ENCODE measurements at regions not wholly inside any gene's neighbourhood (a gene's known extent, or its start where the extent isn't known, plus 50 kb on each side); places are given as distances from the start of the nearest gene placed in this dataset.

DNA sequence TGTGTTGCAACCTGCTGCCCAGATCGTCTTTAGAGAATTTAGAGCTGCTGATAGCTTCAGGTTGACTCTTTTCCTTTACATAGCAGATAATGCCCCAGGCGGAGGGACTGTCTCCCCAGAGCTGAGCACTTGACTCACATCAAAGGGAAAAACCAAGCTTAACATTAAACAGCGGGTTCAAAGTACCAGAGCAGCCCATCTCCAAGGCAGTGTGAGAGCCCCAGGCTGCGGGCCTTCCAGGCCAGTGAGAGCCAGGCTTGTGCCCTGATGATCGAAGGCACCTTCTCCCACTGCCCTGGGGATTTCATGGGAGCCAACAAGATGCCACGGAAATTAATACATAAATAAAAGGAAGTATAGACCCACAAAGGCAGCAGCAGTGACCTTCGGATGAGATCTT lies 275.6 kb downstream of the XXYLT1 start:
- DNase-seq (ENCODE audit: low read depth), result no peak

DNA sequence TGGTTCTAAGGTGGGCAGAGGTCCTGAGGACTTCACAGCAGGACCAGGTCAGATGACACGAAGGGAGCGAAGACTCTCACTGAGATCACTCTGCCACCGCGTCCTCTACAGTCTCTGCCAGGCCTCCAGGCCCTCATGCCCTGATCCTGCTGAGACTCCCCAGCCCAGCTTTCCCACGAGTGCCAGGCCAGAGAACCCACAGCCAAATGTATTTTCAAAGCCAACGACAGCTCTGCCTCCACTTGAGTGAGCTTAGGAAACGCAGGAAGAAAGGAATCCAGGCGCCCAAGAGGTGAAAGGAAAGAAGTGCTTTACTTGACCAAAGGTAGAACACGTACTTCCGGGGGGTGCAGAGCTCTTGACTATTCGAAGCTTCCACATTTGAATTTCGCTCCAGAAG lies 275.0 kb downstream of the XXYLT1 start:
- no peak for DNase-seq (ENCODE audit: low read depth)

DNA sequence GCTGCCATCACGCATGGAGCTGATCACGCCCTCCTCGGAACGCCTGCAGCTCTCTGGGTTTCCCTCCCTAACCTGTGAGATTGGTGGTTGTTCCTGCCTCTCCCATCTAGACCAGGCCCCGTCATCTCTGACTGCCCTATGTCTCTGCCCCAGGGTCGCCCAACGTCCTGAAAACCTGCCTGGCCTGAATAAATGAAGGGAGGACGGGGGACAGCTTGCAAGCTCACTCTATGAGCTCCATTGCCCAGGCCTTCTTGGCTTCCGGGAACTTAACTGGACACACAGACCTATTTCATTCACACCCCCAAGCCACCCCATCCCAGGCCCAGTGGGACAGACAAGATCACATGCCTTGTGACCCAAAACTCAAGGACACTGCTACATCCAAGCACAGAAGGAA lies 274.2 kb downstream of the XXYLT1 start:
- DNase-seq (ENCODE audit: low read depth), result no peak

DNA sequence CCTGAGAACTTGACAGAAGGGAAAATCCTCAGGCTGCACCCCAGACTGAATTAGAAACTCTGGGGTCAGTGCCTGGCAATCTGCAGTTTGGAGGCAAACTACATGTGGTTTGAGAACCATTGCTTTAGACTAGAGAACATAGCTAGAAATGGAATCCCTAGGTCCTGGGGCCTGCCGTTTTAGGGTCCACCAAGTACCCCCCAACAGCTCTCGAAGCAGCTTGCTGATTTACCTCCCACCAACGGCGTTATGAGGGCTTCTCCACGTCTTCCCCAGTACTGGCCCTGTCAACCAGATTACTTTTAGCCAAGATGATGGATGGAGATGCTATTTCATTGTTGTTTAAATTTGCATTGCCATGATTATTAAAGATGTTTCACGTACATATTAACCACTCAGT lies 272.5 kb downstream of the XXYLT1 start:
- DNase-seq (ENCODE audit: low read depth), result no peak

DNA sequence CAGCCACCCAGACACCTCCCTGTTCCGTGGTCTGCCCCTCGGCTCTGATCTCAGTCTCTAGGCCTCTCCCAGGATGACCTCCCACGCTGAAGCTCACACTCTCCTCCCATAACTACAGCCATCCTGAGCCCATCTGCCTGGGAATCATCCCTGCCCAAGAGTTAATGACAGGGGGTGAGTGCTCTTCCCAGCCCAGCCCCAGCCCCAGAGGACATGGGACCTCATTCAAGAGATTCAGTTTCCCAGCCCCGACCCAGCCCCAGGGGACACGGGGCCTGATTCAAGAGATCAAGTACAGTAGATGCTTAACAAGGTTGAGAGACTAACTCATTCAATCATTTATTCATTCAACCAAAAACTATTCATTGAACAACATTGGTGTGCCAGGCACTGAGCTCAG lies 272.0 kb downstream of the XXYLT1 start:
- DNase-seq (ENCODE audit: low read depth), result no peak

DNA sequence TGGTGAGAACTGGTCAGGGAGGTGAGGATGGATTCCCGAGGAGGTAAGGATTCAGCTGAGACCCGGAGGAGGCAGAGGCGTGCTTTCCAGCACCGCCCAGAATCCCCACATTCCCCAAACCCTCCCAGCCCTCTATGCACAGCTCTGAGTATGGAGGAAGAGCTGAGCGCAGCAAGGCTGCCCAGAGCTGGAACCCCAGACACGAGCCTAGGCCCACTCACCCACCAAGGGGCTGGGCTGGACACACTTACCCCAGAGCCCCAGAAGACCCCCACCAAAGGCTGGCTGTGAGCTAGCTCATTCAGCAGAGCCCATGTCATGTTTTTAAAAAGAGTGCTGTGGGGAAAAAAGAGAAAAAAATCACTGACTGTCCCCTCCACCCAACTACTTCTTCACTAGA lies 271.5 kb downstream of the XXYLT1 start:
- no peak for DNase-seq (ENCODE audit: low read depth)

DNA sequence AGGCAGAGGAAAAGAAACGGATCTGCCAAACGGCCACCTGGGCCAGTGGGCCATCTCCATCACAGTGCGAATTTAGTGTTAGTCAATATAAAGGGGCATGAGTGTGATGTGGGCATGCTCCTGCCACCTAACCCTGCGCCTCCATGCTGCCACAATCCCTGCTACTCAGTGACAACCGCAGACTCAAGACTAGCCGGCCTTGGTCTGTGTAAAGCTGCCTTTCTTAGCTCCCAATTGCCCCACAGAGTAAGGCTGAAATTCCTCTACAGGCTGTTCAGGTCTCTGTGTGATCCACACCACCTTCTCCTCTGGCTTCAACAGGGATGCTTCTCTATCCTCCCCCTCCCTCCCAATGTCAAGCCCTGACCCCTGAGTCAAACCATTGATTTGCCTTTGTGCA lies 269.7 kb downstream of the XXYLT1 start:
- no peak for DNase-seq (ENCODE audit: low read depth)

DNA sequence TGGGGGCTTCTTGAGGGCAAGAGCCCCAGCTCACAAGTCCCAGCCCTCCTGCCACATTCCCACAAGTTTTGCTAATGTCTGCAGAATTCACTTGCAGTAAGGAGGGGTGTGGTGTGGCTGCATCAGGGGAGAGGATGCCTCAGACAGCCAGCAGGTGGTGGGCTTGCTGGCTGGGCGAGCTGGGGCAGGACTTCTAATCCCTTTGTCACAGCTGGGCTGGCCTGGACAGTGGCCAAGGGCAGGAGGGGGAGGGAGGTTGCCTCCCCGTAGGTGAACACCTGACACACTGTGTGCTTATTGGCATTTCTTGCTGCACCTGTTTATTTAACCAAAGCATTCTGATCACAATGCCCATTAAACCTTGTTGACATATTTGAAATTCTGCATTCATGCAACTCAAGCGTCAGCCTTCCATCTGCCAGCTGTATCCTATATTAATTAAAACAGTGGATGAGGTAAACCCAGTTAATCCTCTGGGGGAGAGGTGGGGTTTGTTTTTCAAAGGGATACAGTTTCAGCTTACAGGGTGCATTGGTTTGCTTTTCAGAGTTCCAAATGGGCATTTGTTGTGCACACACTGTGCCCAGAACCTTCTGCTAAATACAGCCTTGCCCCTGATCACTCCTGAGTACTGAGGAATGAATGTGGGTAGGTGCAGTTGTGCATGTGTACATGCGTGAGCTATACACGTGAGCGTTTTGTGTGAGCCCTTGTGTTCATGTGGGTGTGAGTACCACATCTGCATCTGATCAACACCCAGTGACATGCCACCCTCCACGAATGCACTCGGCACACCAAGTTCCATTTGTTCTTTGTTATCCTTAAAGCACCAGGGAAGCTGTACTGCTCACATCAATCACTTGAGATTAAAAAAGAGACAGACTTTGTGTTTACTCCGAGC lies 268.7 kb downstream of the XXYLT1 start:
- DNase-seq (ENCODE audit: low read depth), result no peak

DNA sequence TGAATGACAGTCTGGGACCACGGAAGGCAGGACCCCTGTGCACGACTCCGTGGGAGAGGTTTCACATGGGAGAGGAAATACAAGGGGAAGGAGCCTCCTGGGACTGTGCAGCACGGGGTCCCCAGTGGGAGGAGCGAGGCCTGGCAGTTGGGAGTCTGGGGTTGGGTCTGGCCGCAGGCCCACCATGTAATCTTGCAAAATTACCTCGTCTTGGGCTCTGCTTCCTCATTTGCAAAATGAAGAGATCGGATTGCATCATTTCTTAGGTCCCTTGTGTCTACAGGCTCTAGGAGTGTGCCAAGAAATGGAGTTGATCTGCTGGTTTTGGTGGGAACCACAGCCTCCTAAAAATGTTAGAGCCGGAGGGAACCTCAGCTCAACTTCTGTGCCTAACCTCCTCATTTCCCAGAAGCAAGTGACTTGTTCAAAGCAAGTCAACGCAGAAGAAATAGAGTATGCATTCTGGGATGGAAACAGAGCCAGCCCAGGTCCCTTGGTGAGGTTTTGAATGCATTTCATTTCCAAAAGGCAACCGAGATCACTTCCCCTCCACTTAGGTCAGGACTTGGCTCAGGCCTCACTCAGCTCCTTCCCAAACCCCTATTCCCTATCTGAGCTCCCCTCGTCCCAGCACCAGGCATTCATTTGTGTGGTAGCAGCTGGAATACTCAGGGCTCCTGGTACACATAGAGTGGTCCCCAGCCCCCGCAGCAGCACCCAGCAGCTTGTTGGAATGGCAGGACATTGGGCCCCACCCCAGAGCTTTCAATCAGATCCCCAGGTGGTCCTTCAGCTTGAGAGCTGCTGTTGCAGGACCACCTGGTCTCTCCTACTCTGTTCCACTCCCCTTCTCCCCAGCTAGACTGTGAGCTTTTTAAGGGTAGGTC lies 267.7 kb downstream of the XXYLT1 start:
- no peak for DNase-seq (ENCODE audit: low read depth)

DNA sequence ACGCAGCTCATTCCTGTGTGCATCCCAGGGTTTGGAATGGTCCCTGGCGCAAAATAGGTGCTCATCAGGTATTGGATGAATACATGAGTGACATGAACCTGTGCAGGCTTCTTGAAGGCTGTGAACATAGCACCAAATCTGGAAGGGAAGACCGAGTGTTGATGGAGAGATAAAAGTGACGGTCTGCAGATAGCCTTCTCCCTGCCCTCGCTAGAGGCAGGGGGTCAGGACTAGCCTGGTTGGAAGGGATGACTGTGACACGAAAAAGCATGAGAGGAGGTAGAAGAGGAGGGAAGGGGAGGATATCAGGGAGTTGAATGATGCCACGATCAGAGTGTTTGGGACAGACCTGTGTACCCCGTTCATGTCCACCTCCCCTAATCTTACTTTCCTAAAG lies 267.1 kb downstream of the XXYLT1 start:
- DNase-seq (ENCODE audit: low read depth), result no peak

DNA sequence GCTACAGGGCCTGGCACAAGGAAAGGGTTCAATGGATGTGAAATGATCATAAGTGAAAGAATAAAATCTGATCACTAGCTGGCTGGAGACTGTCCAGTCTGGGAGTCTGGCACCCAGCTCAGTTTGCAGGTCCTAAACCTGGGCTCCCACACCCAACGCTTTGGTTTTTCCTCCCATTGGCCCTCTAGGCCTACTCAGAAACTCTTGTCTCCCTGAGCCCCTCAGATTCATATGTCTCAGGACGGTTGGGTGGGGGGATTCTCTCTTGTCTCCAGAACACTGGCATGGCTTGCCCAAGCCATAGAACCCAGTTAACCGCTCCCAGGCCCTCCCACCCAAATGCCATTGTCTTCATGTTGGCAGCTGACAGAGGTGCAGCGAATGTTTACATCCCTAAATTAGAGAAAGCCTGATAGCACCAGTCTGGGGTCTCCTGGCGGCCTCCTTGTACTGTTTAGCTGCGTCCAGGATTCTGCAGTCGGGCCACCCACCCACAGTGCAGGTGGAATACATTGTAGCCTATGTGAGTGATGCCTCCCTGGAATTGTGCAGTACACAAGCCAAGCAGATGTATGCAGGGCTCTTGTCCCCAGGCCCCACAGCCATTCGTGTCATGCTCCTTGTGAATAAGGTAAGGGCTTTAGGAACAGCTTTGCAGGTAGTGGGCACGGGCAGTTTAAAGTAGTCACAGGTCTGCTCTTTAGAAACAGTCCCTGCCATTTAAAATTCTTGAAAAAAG lies 266.3 kb downstream of the XXYLT1 start:
- no peak for DNase-seq (ENCODE audit: low read depth)

DNA sequence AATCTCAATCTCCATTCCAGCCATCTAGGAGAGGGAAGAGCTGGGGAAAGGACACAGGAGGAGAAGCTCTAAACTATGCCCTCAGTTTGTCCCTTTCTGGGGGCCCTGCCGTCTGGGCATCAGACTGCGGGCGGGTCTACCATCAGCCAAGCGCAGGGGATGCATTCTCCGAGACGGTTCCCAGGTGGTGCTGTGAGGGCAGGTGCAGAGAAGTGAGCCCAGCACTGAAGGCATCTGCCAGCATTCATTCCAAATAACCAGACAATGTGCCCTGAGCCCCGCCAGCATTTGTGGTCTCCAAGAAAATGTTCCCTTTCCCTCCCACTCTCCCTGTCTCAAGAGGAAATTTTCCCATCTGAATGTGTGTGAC lies 265.7 kb downstream of the XXYLT1 start:
- DNase-seq (ENCODE audit: low read depth), result no peak

DNA sequence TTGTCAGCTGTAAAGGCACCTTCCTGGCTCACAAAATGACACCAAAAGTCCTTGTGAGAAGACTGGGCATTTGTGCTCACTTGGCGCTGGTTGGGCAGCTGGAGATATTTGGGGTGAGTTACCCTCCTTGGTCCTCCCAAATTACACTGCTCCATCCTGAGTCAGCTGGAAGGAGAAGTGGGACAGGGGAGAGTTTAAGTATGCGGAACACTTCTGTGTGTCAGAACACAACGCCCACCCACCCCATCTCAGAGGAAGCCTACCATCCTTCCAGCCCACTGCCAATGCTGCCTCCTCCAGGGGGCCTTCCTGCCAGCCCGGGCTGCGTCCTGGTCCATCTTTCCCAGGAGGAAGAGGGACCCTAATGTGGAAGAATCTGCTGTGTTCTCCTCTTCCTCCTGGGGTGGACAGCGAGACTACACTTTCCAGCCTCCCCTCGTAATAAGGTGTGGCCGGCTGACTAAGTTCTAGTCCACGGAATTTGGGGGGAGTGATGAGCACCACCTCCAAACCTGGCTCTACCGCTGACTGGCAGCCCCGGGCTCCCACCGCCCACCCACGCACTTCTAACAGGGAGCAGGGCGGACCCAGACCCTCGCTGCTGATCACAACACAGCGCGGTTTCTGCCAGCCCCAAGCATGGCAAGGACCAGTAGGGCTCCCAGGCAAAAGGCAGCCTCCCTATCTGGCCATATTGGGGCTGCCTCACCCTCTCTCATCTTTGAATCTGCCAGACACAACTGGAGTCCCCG lies 265.0 kb downstream of the XXYLT1 start:
- no peak for DNase-seq (ENCODE audit: low read depth)

DNA sequence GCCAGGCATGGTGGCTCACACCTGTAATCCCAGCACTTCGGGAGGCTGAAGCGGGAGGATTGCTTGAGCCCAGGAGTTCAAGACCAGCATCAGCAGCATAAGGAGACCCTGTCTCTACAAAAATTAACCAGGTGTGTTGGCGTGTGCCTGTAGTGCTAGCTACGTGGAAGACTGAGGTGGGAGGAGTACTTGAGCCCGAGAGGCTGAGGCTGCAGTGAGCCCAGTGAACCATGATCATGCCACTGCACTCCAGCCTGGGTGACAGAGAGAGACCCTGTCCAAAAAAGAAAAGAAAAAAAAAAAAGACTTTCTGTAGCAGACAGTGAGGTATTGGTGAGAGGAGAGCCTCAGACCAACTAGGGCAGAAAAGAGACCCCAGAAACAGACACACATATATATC lies 263.8 kb downstream of the XXYLT1 start:
- DNase-seq (ENCODE audit: low read depth), result no peak

DNA sequence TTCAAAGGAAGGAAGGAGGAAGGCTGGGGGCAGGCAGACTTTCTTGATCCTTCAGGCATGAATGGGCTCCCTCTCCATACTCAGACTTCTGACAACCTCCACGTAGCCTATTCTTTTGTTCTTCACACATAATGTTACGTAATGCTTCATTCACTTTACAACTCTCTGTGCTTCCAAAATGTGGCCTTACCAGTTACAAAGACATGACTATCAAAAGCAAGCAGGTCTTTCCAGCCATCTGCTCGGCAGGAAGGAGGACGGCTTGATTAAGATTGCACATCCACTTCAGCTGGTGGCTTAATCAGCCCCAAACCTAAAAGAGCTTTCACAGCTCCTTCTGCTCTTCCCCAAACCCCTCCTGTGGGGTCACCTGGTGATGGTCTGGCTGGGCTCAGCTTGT lies 263.2 kb downstream of the XXYLT1 start:
- DNase-seq (ENCODE audit: low read depth), result no peak

DNA sequence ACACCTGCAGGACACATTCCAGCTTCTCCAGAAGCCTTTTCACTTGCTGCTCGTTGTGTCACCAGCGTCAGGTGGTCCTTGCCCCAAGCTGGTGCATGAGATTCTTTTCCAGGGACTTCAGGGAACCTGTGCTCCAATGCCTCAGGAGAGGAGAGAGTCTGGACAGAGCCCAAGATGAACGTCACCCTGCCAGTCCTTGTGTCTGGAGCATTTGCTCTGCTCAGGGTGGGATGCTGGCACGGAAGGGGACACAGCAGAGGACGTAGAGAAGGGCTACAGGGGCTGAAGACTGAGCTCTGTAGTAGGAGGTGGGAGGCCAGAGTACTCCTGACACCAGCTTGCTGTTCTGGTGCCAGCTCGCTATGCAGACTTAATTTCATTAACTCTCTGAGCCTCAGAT lies 262.1 kb downstream of the XXYLT1 start:
- DNase-seq (ENCODE audit: low read depth), result no peak

DNA sequence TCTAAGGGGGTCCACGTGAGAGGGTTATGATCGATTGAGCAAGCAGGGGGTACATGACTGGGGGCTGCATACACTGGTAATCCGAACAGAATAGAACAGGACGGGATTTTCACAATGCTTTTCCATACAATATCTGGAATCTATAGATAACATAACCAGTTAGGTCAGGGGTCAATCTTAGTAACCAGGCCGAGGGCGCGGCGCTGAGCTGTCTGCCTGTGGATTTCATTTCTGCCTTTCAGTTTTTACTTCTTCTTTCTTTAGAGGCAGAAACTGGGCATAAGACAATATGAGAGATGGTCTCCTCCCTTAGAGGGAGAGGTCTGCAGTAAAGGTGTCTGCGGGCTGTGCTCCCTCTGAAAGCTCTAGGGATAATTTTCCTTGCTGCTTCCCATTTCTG lies 261.3 kb downstream of the XXYLT1 start:
- DNase-seq (ENCODE audit: low read depth), result no peak

DNA sequence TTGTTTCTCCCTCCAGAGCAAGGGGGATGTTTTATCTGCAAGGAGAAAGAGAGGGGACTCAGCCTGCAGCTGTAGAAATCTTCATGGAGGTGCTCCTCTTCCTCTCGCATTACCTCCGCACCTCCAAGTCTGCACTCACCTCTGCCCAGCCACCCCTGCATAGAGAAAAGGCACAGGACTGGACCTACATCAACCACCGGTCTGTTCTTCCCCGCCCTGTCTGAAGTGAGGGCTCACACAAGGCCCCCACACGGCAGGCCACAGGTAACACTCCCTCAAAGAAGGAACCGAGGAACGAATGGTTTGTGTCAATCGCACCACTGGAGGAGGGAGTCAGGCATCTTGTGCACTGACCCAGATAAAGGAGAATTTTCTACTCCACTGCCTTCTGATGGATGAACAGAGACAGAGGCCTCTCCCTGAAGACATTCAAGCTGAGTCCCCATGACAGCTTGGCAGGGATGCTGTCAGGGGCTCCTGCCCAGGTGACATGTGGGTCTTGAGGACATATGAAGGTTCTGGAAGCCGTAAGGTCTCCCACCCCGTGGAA lies 260.3 kb downstream of the XXYLT1 start:
- no peak for DNase-seq (ENCODE audit: low read depth)

DNA sequence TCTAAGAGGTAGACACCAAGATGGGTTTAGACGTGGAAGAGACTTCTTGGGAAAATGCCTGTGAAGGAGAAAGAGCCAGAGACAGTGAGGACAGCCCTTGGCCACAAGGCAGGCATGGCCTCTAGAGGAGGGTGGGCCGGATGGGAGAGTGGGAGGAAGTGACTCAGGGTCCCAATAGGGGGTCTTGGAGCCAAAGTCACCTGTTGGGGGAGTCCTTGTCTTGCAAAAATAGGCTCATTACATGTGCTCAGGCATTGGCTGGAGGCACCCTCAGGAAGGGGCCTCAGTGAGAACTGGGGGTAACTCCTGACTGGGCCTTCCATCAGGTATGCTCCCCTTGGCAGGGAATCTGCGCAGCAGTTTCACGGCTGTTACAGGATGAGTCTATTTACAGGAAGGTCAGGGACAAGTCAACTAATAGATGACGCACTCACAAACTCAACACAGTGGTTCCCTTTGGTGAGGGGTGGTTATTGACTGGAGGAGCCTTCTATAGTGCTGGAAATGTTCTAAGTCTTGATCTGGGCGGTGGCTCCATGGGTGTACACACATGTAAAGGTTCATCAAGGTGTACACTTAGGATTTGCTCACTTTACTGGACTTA lies 259.6 kb downstream of the XXYLT1 start:
- no peak for DNase-seq (ENCODE audit: low read depth)

DNA sequence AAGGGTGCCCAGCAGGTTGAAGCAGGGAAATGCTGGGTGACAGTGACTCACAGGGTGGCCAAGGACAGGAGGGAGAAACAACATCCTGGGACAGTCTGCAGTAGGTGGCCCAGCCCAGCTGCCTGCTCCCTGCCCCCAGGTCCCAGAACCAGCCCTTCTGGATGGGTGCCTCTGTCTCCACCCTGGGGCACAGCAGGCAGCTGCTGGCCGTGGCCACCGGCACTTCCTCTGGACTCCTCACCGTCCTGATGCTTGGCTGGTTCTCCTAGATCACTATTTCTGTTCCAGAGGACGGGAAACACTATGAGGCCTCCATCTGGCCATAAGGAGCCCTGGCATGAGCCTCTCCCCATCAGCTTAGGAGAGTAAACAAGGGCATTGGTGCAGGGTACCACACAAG lies 258.9 kb downstream of the XXYLT1 start:
- no peak for DNase-seq (ENCODE audit: low read depth)

DNA sequence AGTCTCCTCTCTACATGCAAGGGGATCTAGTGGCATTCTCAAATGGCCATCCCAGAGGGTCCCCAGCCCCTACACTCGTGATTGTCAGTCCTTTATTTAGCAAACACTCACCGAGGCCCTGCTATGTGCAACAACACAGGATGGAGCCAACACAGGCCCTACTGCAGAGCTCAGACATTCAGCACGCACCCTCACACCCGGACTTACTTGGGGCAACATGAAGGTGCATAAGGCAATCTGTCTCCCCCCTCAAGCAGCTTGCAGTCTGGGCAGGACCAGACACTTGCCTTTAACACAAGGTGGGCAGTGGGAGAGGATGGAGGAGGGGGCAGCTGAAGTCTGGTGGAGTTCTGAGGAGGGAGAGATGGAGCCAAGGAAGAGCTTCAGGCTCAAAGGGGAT lies 258.4 kb downstream of the XXYLT1 start:
- DNase-seq (ENCODE audit: low read depth), result no peak

Measured in stimulated activated CD8-positive, alpha-beta memory T cell treated with anti-CD3 and anti-CD28 coated beads, Interleukin-15, amount 100 ng/mL, for 24 hours (primary cell).